ENCODE measurements at regions not wholly inside any gene's neighbourhood (a gene's known extent, or its start where the extent isn't known, plus 50 kb on each side); places are given as distances from the start of the nearest gene placed in this dataset.

DNA sequence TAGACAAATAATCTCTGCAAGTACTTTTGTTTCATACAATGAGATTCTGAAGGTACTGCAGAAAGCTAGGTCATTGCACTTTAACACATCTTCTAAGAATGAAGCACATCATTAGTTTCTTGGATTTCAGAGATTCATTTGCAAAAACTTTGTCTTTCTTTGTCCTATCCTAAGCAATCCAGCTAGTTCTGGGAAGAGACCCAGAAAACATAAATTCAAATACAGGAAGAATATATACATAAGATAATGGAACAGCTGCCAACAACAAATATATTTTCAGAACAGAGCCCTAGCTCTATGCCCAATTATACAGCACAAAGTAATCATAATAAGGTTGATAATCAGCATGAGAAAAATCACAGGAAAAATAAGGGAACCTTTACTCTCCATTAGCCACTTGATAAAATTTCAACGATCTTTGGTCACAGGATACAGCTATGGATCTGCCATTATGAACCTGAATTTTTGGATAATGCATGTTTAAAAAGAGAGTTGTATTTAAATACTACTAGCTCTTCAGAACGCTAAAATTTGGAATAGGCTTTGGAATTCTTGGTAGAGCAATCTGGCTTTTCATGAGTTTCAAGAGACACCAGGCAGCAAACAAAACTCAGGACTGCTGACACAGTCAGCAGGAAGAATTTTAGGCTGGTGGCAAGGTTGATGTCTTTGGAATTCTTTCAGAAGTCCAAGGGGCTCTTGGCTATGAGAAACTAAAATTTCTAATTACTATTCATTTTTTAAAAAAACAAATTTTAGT is 250.4 kb upstream of the SMIM21 start (continued):
- TF ChIP-seq ZNF462 (CRISPR knock-in tag; IDR thresholded peaks at IDR 0.05), result no peak

DNA sequence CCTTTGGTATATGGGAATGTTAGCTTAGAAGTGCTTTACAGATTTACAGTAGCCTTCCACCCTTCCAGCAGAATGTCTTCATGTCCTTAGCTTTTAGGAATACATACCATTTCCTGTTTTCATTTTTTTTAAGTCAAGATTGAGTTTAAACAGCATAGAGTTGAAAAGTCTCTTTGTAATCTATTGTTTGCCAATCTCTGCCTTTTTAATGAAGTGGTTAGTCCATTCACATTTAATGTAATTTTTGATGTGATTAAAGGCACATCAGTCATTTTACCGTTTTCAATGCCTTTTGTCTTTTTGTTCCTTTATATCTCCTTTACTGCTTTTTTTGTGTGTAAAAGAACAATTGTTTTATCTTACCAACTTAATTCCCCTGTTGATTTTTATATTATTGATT is 233.4 kb upstream of the SMIM21 start:
- H3K4me2 ChIP-seq, result no peak overlapping the region
- H3K27me3 ChIP-seq (ENCODE audit: insufficient read depth), result no peaks in the 10 kb centered on the region
- no peak overlapping the region for H3K27ac Mint-ChIP-seq
- H3K9me3 Mint-ChIP-seq, result peaks cover 33% of the 10 kb centered on the region
- no peak overlapping the region for H2AFZ ChIP-seq
- no peaks in the 10 kb centered on the region for H3K79me2 ChIP-seq (replicated peaks; ENCODE audit: insufficient read depth)
- H3K9me2 ChIP-seq (ENCODE audit: insufficient read depth), result peaks cover 9% of the 10 kb centered on the region
- TF ChIP-seq, protein P1, sequence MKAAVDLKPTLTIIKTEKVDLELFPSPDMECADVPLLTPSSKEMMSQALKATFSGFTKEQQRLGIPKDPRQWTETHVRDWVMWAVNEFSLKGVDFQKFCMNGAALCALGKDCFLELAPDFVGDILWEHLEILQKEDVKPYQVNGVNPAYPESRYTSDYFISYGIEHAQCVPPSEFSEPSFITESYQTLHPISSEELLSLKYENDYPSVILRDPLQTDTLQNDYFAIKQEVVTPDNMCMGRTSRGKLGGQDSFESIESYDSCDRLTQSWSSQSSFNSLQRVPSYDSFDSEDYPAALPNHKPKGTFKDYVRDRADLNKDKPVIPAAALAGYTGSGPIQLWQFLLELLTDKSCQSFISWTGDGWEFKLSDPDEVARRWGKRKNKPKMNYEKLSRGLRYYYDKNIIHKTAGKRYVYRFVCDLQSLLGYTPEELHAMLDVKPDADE (IDR thresholded peaks at IDR 0.05), result no peak
- no peak for TF ChIP-seq POLR2AphosphoS5 (IDR thresholded peaks at IDR 0.05; ENCODE audit: low read depth)
- no peak for TF ChIP-seq ZNF462 (CRISPR knock-in tag; IDR thresholded peaks at IDR 0.05)
- TF ChIP-seq STAT1 (IDR thresholded peaks at IDR 0.05; ENCODE audit: unreplicated experiment), result no peak
- no peak for TF ChIP-seq EZH2 (IDR thresholded peaks at IDR 0.05; ENCODE audit: low read depth, unreplicated experiment)
- TF ChIP-seq ZNF331 (CRISPR knock-in tag; IDR thresholded peaks at IDR 0.05; ENCODE audit: low read depth), result no peak
- TF ChIP-seq JUNB (IDR thresholded peaks at IDR 0.05; ENCODE audit: unreplicated experiment), result no peak
- no peak for TF ChIP-seq EZH2phosphoT487 (IDR thresholded peaks at IDR 0.05; ENCODE audit: unreplicated experiment)
- no peak for ATAC-seq
- H3K36me3 ChIP-seq (ENCODE audit: insufficient read depth), result peaks cover 6% of the 10 kb centered on the region; the same call in 1 of the 2 replicates
- H3K36me3 Mint-ChIP-seq (ENCODE audit: low read depth), result peaks cover 27% of the 10 kb centered on the region; the same call in 2 of the 3 replicates
- DNase-seq (ENCODE audit: low spot score), result no peak
- H3K27ac ChIP-seq (ENCODE audit: low read depth), result no peak overlapping the region
- H3K27me3 Mint-ChIP-seq (ENCODE audit: insufficient read depth, low read depth, poor library complexity), result no peaks in the 10 kb centered on the region
- no peaks in the 10 kb centered on the region for H4K20me1 ChIP-seq (replicated peaks; ENCODE audit: insufficient read depth)
- H3K4me3 ChIP-seq, result no peak overlapping the region
- peaks cover 14% of the 10 kb centered on the region for H3K4me1 ChIP-seq (ENCODE audit: insufficient read depth)
- H3K4me1 Mint-ChIP-seq, result peaks cover 22% of the 10 kb centered on the region
- H3K4me3 Mint-ChIP-seq, result no peak overlapping the region
- H3F3A ChIP-seq (replicated peaks; ENCODE audit: low read depth), result no peaks in the 10 kb centered on the region

All from GM23338 (cell line).